M059J (cell line): ENCODE measurements at regions not wholly inside any gene's neighbourhood (a gene's known extent, or its start where the extent isn't known, plus 50 kb on each side); places are given as distances from the start of the nearest gene placed in this dataset.
A peak's percentile ranks its signal among the peaks of the same experiment; 100 is the strongest.
"Not testable (repeated sequence)": the region's sequence is repeated elsewhere in the genome, so short reads cannot be mapped to it uniquely, and the experiment has no call there.

Experiments
- DNase-seq: peaks from one replicate; pipeline ENCODE4 v3.0.0-alpha.2; 2012; ENCODE audit warnings: low read depth

GRCh38 chr18:65671621-65672415 is 79.0 kb upstream of the CDH7 start:
- DNase-seq: no peak

DNA sequence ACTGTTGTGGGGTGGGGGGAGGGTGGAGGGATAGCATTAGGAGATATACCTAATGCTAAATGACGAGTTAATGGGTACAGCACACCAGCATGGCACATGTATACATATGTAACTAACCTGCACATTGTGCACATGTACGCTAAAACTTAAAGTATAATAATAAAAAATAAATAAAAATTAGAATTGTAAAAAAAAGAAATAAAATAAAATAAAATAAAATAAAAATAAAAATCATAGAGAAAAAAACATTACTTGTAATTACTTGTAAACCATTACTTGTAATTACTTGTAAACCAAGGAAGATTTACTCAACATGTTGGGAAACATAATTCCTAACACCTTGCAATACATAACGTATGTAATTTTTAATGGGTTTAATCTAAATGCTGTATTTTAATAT is 80.7 kb upstream of the CDH7 start:
- not testable (repeated sequence) for DNase-seq

DNA sequence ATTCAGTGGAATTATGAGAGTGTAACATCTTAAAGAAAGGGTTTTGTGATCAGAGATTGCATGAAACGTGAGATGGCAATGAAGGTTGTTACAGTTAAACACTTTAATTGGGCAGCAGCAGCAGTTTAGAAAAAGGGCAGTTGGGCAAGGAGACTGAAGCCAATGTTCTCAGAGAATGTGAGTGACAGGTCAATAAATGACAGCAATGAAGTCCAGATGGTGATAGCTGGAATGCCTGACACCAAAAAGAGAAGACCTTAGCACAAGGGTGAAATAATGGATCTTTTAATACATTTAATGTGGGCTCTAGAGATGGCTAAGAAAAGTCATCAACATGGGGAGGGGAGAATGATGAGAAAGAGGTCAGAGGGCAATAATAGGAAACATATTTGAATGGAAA is 89.4 kb upstream of the CDH7 start:
- DNase-seq: no peak

GRCh38 chr18:65659912-65660311 is 90.9 kb upstream of the CDH7 start:
- peak; percentile 30 for DNase-seq

GRCh38 chr18:65659312-65659711 is 91.5 kb upstream of the CDH7 start:
- peak; percentile 13 for DNase-seq

DNA sequence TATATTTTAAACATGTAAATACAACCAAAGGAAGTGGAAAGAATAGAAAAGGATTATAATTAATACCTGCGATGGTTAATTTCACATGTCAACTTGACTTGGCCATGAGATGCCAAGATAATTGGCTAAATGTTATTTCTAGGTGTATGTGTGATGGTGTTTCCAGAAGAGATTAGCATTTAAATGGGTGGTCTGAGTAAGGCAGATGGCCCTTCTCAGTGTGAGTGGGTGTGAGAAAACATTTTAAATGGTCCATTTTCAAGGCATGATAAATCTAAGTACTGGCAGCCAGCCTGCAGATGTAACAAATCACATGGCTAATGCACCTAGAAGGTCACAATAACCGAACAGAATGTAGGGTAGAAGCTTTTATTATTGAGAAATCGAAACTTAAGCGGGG is 99.6 kb upstream of the CDH7 start:
- no peak for DNase-seq

DNA sequence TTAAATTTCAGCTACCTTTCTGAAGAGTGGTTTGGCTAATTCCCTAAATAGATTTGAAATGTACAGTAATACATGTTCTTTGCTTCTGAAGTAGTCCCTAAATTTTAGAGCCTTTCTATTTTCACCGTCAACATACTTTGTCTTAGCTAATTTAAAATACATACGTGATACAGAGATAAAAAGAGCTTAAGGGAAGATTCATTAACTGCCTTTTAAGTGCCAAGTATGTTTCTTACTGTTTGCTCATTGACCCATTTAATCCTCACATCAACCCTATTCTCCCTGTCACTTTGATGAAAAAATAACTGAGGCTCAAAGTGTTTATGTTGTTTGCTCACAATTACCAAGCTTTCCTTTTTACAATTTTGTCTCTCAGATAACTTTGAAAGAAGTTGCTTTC is 118.6 kb upstream of the CDH7 start:
- DNase-seq: no peak

GRCh38 chr18:65631766-65632165 is 119.0 kb upstream of the CDH7 start:
- DNase-seq: no peak

GRCh38 chr18:65628390-65628789 is 122.4 kb upstream of the CDH7 start:
- no peak for DNase-seq

GRCh38 chr18:65623676-65624075 is 127.1 kb upstream of the CDH7 start:
- DNase-seq: no peak

GRCh38 chr18:65622436-65622835 is 128.4 kb upstream of the CDH7 start:
- DNase-seq: no peak

DNA sequence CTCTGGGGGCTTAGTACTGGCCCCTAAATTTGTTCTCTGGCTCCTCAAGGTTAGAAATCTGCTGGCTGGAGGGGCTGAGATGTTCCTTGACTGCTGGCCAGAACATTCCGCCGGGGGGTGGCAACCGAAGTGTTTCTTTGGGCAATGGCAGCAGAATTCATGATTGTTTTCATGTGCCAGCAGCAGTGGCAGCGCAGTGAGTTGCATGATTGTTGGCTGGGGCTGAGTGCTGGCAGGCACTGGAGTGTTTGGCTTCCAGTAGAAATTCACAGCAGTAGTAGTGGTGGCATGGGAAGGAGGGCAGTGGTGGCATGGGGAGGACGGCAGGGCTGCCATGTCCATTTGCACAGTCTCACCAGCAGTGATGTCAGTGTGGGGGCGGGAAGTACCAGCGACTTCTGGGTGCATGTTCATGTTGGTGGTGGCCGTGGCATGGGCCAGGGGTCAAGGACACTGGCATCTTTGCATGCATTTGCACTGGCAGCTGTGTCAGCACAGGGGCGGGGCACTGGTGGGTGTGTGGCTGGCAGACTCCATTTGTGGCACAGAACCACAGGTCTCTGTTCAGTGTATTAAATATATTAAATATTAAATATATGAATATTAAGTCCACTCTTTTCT is 130.6 kb upstream of the CDH7 start:
- DNase-seq: no peak

DNA sequence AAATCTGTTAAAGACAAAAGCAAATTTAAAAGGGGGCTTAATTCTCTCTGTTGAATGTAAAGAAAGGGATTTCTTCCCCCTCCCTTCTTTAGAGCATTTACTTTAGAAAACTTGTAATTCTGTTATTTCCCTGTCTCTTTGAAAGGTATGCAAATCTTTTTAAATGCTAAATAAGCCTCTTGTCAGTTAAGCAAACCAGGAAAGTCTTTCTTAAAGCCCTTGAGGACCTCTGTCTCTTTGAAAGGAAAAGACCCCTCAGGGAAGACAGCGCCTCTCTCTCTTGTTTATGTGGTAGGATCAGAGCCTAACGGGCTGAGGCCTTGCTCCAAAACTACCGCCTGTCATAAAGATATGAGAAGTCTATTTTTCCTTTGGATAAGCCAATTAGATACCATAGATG is 139.9 kb upstream of the CDH7 start:
- DNase-seq: no peak

DNA sequence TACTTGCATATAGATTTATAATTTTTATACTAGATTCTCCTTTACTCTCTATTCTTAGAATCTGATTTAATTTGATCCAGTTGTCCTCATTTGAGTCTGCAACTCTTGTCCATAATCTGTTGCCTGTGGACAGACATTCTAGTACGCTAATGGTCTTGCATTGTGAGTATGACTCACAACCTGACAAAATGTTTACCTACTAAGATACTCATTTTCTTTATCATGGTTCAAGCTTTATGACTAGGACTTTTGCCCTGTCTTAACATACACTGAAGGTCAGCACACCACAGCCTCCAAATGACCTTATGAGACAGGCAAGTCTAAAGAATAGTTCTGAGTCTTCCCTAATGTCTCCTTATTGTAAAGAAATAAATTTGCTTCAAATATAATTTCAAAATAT is 142.3 kb upstream of the CDH7 start:
- no peak for DNase-seq

DNA sequence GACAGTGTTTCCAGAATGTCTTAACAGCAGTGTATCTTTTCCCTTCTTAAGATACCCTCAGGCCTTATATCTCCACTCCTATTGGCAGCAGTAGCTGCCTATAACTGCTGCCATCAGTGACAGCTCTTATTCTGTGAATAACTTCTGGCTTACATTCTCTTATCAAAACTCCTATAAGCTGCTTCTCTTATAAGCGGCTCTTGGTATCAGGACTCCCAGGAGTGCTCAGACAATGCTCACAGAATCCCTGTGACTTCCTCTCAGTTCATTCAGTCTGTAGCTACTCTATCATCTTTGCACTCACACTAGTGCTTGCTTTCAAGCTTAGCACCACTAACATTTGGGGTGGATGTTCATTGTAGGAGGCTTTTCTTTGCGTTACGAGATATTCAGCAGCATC is 143.7 kb upstream of the CDH7 start:
- no peak for DNase-seq

DNA sequence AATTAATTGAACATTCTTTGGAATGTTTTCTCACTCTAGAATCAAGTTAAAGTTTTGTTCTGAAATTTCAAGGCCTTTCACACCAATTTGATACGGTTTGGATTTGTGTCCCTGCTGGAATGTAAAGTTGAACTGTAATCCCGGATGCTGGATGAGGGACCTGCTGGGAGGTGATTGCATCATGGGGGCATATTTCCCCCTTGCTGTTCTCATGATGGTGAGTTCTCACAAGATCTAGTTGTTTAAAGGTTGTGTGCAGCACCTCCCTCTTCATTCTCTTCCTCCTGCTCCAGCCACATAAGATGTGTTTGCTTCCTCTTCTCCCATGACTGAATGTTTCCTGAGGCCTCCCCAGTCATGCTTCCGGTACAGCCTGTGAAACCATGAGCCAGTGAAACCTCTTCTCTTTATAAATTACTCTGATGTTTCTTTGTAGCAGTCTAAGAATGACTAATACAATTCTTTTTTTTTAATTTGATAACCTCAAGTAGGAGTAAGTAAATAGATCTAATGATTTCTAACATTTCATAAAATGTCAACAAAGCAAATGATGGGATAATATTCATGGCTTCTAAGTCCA is 144.2 kb upstream of the CDH7 start:
- no peak for DNase-seq

DNA sequence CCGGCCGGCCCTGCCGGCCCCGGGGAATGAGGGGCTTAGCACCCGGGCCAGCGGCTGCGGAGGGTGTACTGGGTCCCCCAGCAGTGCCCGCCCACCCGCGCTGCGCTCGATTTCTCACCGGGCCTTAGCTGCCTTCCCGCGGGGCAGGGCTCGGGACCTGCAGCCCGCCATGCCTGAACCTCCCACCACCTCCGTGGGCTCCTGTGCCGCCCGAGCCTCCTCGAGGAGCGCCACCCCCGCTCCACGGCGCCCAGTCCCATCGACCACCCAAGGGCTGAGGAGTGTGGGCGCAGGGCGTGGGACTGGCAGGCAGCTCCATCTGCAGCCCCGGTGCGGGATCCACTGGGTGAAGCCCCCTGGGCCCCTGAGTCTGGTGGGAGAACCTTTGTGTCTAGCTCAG is 145.5 kb upstream of the CDH7 start:
- DNase-seq: not testable (repeated sequence)

DNA sequence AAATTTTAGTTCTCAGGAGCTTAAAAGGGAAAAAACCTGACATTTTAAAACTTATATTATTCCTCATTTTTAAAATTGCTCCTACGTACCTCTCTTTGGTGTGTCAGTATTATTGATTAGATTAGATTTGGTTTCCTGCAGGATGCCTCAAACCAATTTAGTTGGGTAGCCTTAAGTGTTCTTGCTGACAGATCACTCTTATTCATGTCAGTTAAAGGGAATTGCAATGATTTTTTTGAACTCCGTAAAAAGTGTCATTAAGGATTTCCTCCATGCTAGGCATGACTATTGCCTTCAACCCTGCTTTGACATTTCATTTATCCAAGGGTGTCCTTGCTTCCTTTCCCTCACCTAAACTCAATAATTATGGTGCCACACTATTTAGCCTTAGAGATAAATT is 149.0 kb upstream of the CDH7 start:
- no peak for DNase-seq

GRCh38 chr18:65592435-65592834 is 158.4 kb upstream of the CDH7 start:
- DNase-seq: no peak

- DNase-seq: no peak
Observed at GRCh38 chr18:65587491-65587890, 163.3 kb upstream of the CDH7 start.

GRCh38 chr18:65582094-65582493 is 168.7 kb upstream of the CDH7 start:
- not testable (repeated sequence) for DNase-seq

DNA sequence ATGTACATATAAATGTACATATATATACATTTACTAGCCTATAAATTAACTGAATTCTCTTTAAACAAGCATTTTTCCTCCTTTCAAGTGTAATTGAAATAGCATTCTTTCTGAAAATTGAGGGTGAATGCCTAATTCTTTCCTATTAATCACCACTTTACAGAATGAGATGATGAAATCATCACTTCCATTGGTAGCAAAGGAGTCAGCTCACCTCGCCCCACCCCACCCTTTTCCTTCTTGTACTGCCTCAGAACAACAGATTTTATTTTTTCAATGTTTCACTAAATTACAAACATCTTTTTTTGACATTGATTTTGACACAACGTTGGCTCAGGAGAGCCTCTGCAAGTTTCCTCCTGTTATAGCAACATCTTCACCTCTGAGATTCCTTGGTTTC is 181.9 kb upstream of the CDH7 start:
- no peak for DNase-seq

- no peak for DNase-seq
Observed at GRCh38 chr18:65567372-65567771, 183.4 kb upstream of the CDH7 start.
